Panc1 (cell line): ENCODE measurements at regions not wholly inside any gene's neighbourhood (a gene's known extent, or its start where the extent isn't known, plus 50 kb on each side); places are given as distances from the start of the nearest gene placed in this dataset.

ENCODE experiments used
- POLR2AphosphoS5 ChIP-seq: IDR thresholded peaks from 2 replicates; pipeline ENCODE4 v1.6.1; 2012; ENCODE audit warnings: mild to moderate bottlenecking, low read depth, low read length, moderate library complexity
- SIN3A ChIP-seq: IDR thresholded peaks from 2 replicates; pipeline ENCODE4 v1.6.1; 2012; ENCODE audit warnings: low read depth, mild to moderate bottlenecking, low read length, moderate library complexity, borderline replicate concordance; ENCODE audit not compliant: insufficient read depth
- TF ChIP-seq, protein P1 (sequence below): fragments of 450-650 bp; IDR thresholded peaks from 2 replicates; pipeline ENCODE4 v1.5.1; 2017; ENCODE audit warnings: mild to moderate bottlenecking
- TF ChIP-seq, protein P2 (sequence below), 2 experiments: IDR thresholded peaks; 2 replicates each; pipeline ENCODE4 v1.6.1; 2011 to 2012; ENCODE audit warnings: low read depth in 2 of 2, control low read depth in 1 of 2, low read length in 1 of 2, mild to moderate bottlenecking in 1 of 2, moderate library complexity in 1 of 2; ENCODE audit not compliant: insufficient read depth in 1 of 2

DNA sequence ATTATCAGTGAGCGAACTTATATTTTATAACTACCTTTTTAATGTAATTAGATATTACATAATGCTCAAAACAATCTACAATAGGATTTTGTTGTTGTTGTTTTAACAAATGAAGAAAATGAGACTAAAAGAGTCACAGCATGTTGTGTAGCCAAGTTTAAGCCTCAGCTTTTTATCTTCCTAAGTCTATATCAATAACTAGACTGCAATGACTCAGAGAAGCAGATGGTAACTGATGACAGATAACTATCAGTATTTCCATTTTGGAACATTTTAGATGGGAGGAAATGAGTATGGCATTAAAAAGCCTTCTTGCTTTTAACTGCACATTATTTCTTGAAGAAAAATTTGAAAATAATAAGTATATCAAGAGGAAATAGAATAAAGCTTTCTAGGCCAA lies 825.2 kb downstream of the SLITRK1 start:
- TF ChIP-seq, protein P1, sequence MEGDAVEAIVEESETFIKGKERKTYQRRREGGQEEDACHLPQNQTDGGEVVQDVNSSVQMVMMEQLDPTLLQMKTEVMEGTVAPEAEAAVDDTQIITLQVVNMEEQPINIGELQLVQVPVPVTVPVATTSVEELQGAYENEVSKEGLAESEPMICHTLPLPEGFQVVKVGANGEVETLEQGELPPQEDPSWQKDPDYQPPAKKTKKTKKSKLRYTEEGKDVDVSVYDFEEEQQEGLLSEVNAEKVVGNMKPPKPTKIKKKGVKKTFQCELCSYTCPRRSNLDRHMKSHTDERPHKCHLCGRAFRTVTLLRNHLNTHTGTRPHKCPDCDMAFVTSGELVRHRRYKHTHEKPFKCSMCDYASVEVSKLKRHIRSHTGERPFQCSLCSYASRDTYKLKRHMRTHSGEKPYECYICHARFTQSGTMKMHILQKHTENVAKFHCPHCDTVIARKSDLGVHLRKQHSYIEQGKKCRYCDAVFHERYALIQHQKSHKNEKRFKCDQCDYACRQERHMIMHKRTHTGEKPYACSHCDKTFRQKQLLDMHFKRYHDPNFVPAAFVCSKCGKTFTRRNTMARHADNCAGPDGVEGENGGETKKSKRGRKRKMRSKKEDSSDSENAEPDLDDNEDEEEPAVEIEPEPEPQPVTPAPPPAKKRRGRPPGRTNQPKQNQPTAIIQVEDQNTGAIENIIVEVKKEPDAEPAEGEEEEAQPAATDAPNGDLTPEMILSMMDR, result no peak
- TF ChIP-seq, protein P2, sequence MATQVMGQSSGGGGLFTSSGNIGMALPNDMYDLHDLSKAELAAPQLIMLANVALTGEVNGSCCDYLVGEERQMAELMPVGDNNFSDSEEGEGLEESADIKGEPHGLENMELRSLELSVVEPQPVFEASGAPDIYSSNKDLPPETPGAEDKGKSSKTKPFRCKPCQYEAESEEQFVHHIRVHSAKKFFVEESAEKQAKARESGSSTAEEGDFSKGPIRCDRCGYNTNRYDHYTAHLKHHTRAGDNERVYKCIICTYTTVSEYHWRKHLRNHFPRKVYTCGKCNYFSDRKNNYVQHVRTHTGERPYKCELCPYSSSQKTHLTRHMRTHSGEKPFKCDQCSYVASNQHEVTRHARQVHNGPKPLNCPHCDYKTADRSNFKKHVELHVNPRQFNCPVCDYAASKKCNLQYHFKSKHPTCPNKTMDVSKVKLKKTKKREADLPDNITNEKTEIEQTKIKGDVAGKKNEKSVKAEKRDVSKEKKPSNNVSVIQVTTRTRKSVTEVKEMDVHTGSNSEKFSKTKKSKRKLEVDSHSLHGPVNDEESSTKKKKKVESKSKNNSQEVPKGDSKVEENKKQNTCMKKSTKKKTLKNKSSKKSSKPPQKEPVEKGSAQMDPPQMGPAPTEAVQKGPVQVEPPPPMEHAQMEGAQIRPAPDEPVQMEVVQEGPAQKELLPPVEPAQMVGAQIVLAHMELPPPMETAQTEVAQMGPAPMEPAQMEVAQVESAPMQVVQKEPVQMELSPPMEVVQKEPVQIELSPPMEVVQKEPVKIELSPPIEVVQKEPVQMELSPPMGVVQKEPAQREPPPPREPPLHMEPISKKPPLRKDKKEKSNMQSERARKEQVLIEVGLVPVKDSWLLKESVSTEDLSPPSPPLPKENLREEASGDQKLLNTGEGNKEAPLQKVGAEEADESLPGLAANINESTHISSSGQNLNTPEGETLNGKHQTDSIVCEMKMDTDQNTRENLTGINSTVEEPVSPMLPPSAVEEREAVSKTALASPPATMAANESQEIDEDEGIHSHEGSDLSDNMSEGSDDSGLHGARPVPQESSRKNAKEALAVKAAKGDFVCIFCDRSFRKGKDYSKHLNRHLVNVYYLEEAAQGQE (IDR thresholded peaks at IDR 0.05; ENCODE audit: insufficient read depth in 1 of 2, low read depth in 2 of 2, low read length in 1 of 2), result no peak
- no peak for TF ChIP-seq POLR2AphosphoS5
- no peak for TF ChIP-seq SIN3A
